ENCODE measurements at regions not wholly inside any gene's neighbourhood (a gene's known extent, or its start where the extent isn't known, plus 50 kb on each side); places are given as distances from the start of the nearest gene placed in this dataset.

DNA sequence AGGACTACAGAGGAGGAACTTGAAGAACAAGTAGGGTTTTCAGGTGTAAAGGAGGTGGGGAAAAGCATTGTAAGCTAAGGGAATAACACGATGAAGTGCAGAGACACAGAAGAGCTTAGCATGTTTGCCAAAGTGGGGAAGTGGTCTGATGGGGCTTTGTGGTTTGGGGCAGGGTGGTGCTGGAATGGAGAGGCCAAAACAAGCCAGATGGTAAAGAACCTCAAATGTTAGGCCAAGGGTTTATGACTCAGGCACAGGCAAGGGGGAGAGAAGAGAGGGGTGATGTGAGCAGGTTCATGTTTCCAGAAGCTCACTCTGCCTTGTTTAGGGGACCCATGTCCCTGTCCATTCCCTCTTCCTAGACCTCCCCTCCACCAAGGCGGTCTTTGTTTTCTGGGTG, 104.5 kb upstream of the YWHAQ start:
- no peak overlapping the region for H3K27ac ChIP-seq (ENCODE audit: low read depth, low read length)
- H2AFZ ChIP-seq (ENCODE audit: low read depth, low read length, poor library complexity, severe bottlenecking) = no peak overlapping the region
- ChIA-PET POLR2A (no interaction called here), CTCF (no interaction called here), RAD21 (ENCODE audit: low non-redundant PET in 1 of 2, low total read pairs in 2 of 2, uncharacterized antibody in 2 of 2, unreplicated experiment in 2 of 2) (no interaction called here)
- peaks cover 0 to 9% of the 10 kb centered on the region in 2 experiments; a peak in 2 of 4 replicates for H3K4me1 ChIP-seq (ENCODE audit: control insufficient read depth in 1 of 2, insufficient read depth in 2 of 2, low read length in 2 of 2)
- TF ChIP-seq, protein P1, sequence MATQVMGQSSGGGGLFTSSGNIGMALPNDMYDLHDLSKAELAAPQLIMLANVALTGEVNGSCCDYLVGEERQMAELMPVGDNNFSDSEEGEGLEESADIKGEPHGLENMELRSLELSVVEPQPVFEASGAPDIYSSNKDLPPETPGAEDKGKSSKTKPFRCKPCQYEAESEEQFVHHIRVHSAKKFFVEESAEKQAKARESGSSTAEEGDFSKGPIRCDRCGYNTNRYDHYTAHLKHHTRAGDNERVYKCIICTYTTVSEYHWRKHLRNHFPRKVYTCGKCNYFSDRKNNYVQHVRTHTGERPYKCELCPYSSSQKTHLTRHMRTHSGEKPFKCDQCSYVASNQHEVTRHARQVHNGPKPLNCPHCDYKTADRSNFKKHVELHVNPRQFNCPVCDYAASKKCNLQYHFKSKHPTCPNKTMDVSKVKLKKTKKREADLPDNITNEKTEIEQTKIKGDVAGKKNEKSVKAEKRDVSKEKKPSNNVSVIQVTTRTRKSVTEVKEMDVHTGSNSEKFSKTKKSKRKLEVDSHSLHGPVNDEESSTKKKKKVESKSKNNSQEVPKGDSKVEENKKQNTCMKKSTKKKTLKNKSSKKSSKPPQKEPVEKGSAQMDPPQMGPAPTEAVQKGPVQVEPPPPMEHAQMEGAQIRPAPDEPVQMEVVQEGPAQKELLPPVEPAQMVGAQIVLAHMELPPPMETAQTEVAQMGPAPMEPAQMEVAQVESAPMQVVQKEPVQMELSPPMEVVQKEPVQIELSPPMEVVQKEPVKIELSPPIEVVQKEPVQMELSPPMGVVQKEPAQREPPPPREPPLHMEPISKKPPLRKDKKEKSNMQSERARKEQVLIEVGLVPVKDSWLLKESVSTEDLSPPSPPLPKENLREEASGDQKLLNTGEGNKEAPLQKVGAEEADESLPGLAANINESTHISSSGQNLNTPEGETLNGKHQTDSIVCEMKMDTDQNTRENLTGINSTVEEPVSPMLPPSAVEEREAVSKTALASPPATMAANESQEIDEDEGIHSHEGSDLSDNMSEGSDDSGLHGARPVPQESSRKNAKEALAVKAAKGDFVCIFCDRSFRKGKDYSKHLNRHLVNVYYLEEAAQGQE (IDR thresholded peaks at IDR 0.05; ENCODE audit: low read depth) = no peak
- TF ChIP-seq, protein P2, sequence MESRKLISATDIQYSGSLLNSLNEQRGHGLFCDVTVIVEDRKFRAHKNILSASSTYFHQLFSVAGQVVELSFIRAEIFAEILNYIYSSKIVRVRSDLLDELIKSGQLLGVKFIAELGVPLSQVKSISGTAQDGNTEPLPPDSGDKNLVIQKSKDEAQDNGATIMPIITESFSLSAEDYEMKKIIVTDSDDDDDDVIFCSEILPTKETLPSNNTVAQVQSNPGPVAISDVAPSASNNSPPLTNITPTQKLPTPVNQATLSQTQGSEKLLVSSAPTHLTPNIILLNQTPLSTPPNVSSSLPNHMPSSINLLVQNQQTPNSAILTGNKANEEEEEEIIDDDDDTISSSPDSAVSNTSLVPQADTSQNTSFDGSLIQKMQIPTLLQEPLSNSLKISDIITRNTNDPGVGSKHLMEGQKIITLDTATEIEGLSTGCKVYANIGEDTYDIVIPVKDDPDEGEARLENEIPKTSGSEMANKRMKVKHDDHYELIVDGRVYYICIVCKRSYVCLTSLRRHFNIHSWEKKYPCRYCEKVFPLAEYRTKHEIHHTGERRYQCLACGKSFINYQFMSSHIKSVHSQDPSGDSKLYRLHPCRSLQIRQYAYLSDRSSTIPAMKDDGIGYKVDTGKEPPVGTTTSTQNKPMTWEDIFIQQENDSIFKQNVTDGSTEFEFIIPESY (IDR thresholded peaks at IDR 0.05; ENCODE audit: extremely low read depth, insufficient replicate concordance, low read length) = no peak
- no peak for TF ChIP-seq CEBPB (IDR thresholded peaks at IDR 0.05; ENCODE audit: low read depth)
- TF ChIP-seq JUND (IDR thresholded peaks at IDR 0.05) = no peak
- no peak for TF ChIP-seq SRF (IDR thresholded peaks at IDR 0.05; ENCODE audit: low read depth)
- TF ChIP-seq ELF1 (IDR thresholded peaks at IDR 0.05; ENCODE audit: borderline replicate concordance, low read depth) = no peak
- TF ChIP-seq, protein P3, sequence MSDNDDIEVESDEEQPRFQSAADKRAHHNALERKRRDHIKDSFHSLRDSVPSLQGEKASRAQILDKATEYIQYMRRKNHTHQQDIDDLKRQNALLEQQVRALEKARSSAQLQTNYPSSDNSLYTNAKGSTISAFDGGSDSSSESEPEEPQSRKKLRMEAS (IDR thresholded peaks at IDR 0.05) = no peak
- H3K4me3 ChIP-seq (replicated peaks in 1 of 2; ENCODE audit: low read depth in 1 of 2, low read length in 2 of 2) = no peak overlapping the region
- no TSS peak for BruUV-seq (replicated peaks)
- H3K4me2 ChIP-seq (ENCODE audit: low read length) = no peak overlapping the region
- no peak overlapping the region for H3K9ac ChIP-seq (ENCODE audit: low read length)
- no peaks in the 10 kb centered on the region for H4K20me1 ChIP-seq (ENCODE audit: insufficient read depth)
- intact Hi-C loops (cut with micrococcal nuclease) = no loop called here
- DNase-seq (ENCODE audit: low read depth, low spot score) = no peak
- no peaks in the 10 kb centered on the region for H3K36me3 ChIP-seq (ENCODE audit: control insufficient read depth in 1 of 2, insufficient read depth in 2 of 2, low read length in 2 of 2)
- no peaks in the 10 kb centered on the region for H3K9me2 ChIP-seq (ENCODE audit: insufficient read depth)
- H3K9me3 ChIP-seq (ENCODE audit: control insufficient read depth in 1 of 2, insufficient read depth in 1 of 2, low read depth in 1 of 2, low read length in 2 of 2) = peaks cover 0 to 2% of the 10 kb centered on the region in 2 experiments; a peak in 2 of 4 replicates
- no peaks in the 10 kb centered on the region for H3K27me3 ChIP-seq (ENCODE audit: insufficient read depth, low read length)
- no peaks in the 10 kb centered on the region for H3K79me2 ChIP-seq (ENCODE audit: insufficient read depth, low read length)
- ATAC-seq = no peak

Measured in HCT116 (cell line).